HEK293 (cell line): ENCODE measurements at regions not wholly inside any gene's neighbourhood (a gene's known extent, or its start where the extent isn't known, plus 50 kb on each side); places are given as distances from the start of the nearest gene placed in this dataset.

ENCODE experiments used
- CTCF ChIA-PET: fragments of 350-600 bp; formaldehyde crosslinking; extraction: SDS; loops from one replicate; lab custom pipeline; 2021; ENCODE audit warnings: antibody characterized with exemption; lab: Yijun Ruan, JAX
- POLR2A ChIA-PET: fragments of 300-600 bp; formaldehyde crosslinking; extraction: SDS; loops from one replicate; lab custom pipeline; 2020; ENCODE audit warnings: antibody characterized with exemption, inconsistent platforms; lab: Yijun Ruan, JAX
- H3K27ac ChIP-seq: fragments of 200-500 bp; sonication (Bioruptor generic); 2 replicates; pipeline ENCODE4 v1.5.1; 2014; ENCODE audit warnings: low read depth, low read length, control low read depth, inconsistent platforms; ENCODE audit errors: extremely low read depth
- H3K36me3 ChIP-seq, 2 experiments: fragments of 200-500 bp in 1 of 2; sonication (Bioruptor generic) in 1 of 2; 1 replicate in 1 of 2; 2 replicates in 1 of 2; pipeline ENCODE4 v1.5.1; 2014 to 2017; ENCODE audit warnings: inconsistent platforms in 2 of 2, low read length in 2 of 2; ENCODE audit not compliant: control insufficient read depth in 2 of 2, insufficient read depth in 1 of 2
- H3K4me1 ChIP-seq: fragments of 200-500 bp; sonication (Bioruptor generic); 2 replicates; pipeline ENCODE4 v1.5.1; 2014; ENCODE audit warnings: mild to moderate bottlenecking, low read length, inconsistent platforms; ENCODE audit not compliant: control insufficient read depth, insufficient read depth
- H3K4me3 ChIP-seq: 2 replicates; pipeline ENCODE4 v1.5.1; 2011; ENCODE audit warnings: low read depth, mild to moderate bottlenecking, control low read depth, low read length, moderate library complexity
- H3K9me3 ChIP-seq: fragments of 200-500 bp; sonication (Bioruptor generic); 2 replicates; pipeline ENCODE4 v1.5.1; 2014; ENCODE audit warnings: low read depth, low read length, inconsistent platforms; ENCODE audit not compliant: control insufficient read depth, insufficient read depth
- AEBP2 ChIP-seq: fragments of 450-650 bp; formaldehyde crosslinking; IDR thresholded peaks from 2 replicates; pipeline ENCODE4 v1.5.1; 2016; ENCODE audit warnings: missing biosample characterization, missing genetic modification characterization, borderline replicate concordance
- BCL11A ChIP-seq: fragments of 450-650 bp; formaldehyde crosslinking; IDR thresholded peaks from 2 replicates; pipeline ENCODE4 v1.5.1; 2016; ENCODE audit warnings: low read depth, missing biosample characterization, missing genetic modification characterization
- KLF7 ChIP-seq: fragments of 450-650 bp; formaldehyde crosslinking; IDR thresholded peaks from 2 replicates; pipeline ENCODE4 v1.5.1; 2016; ENCODE audit warnings: missing biosample characterization, missing genetic modification characterization, borderline replicate concordance
- PRDM6 ChIP-seq: fragments of 450-650 bp; formaldehyde crosslinking; IDR thresholded peaks from 2 replicates; pipeline ENCODE4 v1.5.1; 2017; ENCODE audit warnings: missing biosample characterization, missing genetic modification characterization
- SETDB1 ChIP-seq: IDR thresholded peaks from one replicate; pipeline ENCODE4 v1.6.1; 2017; ENCODE audit warnings: mild to moderate bottlenecking, low read length, moderate library complexity, mixed read lengths; ENCODE audit not compliant: insufficient read length
- TRIM28 ChIP-seq: IDR thresholded peaks from 2 replicates; pipeline ENCODE4 v1.6.1; 2011; ENCODE audit warnings: low read length, control low read depth, borderline replicate concordance
- WT1 ChIP-seq: fragments of 450-650 bp; formaldehyde crosslinking; IDR thresholded peaks from 2 replicates; pipeline ENCODE4 v1.5.1; 2016; ENCODE audit warnings: missing biosample characterization, missing genetic modification characterization
- ZBTB11 ChIP-seq: fragments of 450-650 bp; formaldehyde crosslinking; conservative IDR thresholded peaks from 2 replicates; pipeline ENCODE4 v1.5.1; 2016; ENCODE audit warnings: low read depth, missing biosample characterization, missing genetic modification characterization
- ZBTB17 ChIP-seq: fragments of 450-650 bp; formaldehyde crosslinking; IDR thresholded peaks from 2 replicates; pipeline ENCODE4 v1.5.1; 2016; ENCODE audit warnings: missing biosample characterization, missing genetic modification characterization
- ZBTB21 ChIP-seq: fragments of 450-650 bp; formaldehyde crosslinking; IDR thresholded peaks from 2 replicates; pipeline ENCODE4 v1.5.1; 2017; ENCODE audit warnings: missing biosample characterization, missing genetic modification characterization
- ZNF10 ChIP-seq: fragments of 450-650 bp; formaldehyde crosslinking; IDR thresholded peaks from 2 replicates; pipeline ENCODE4 v1.5.1; 2017; ENCODE audit warnings: missing biosample characterization, missing genetic modification characterization
- ZNF132 ChIP-seq: fragments of 450-650 bp; formaldehyde crosslinking; IDR thresholded peaks from 2 replicates; pipeline ENCODE4 v1.5.1; 2017; ENCODE audit warnings: missing biosample characterization, missing genetic modification characterization, borderline replicate concordance
- ZNF169 ChIP-seq: fragments of 450-650 bp; formaldehyde crosslinking; IDR thresholded peaks from 2 replicates; pipeline ENCODE4 v1.5.1; 2016; ENCODE audit warnings: missing biosample characterization, missing genetic modification characterization
- ZNF280D ChIP-seq: fragments of 450-650 bp; formaldehyde crosslinking; IDR thresholded peaks from 2 replicates; pipeline ENCODE4 v1.5.1; 2016; ENCODE audit warnings: missing biosample characterization, missing genetic modification characterization
- ZNF513 ChIP-seq: fragments of 450-650 bp; IDR thresholded peaks from 2 replicates; pipeline ENCODE4 v1.5.1; 2018; ENCODE audit warnings: missing biosample characterization, missing genetic modification characterization
- ZNF571 ChIP-seq: fragments of 450-650 bp; formaldehyde crosslinking; IDR thresholded peaks from 2 replicates; pipeline ENCODE4 v1.5.0; 2017; ENCODE audit warnings: missing biosample characterization, missing genetic modification characterization
- ZNF664 ChIP-seq: fragments of 450-650 bp; formaldehyde crosslinking; IDR thresholded peaks from 2 replicates; pipeline ENCODE4 v1.5.1; 2016; ENCODE audit warnings: missing biosample characterization, missing genetic modification characterization
- ZNF692 ChIP-seq: fragments of 450-650 bp; formaldehyde crosslinking; IDR thresholded peaks from 2 replicates; pipeline ENCODE4 v1.5.1; 2016; ENCODE audit warnings: missing biosample characterization, missing genetic modification characterization
- ZNF704 ChIP-seq: fragments of 450-650 bp; formaldehyde crosslinking; IDR thresholded peaks from 2 replicates; pipeline ENCODE4 v1.5.1; 2016; ENCODE audit warnings: missing biosample characterization, missing genetic modification characterization

GRCh38 chr10:10803278-10803677 is 214.4 kb upstream of the CELF2 start (continued):
- TF ChIP-seq PRDM6 (tag by site-specific recombination): no peak
- no peak for TF ChIP-seq ZNF169 (tag by site-specific recombination)
- no peak for TF ChIP-seq TRIM28

GRCh38 chr10:10804061-10804460 is 213.6 kb upstream of the CELF2 start:
- POLR2A ChIA-PET: no interaction called here
- CTCF ChIA-PET: no interaction called here
- H3K9me3 ChIP-seq: no peaks in the 10 kb centered on the region
- H3K27ac ChIP-seq: no peak overlapping the region
- no peaks in the 10 kb centered on the region for H3K36me3 ChIP-seq
- TF ChIP-seq ZBTB17 (tag by site-specific recombination) (no peak), ZBTB21 (tag by site-specific recombination) (no peak), ZBTB11 (no peak), ZNF664 (tag by site-specific recombination) (no peak), KLF7 (tag by site-specific recombination) (no peak), WT1 (tag by site-specific recombination) (no peak), ZNF571 (tag by site-specific recombination) (no peak), ZNF10 (tag by site-specific recombination) (no peak), ZNF513 (no peak), ZNF132 (tag by site-specific recombination) (no peak), SETDB1 (no peak), BCL11A (tag by site-specific recombination) (no peak)
- no peak overlapping the region for H3K4me3 ChIP-seq
- no peaks in the 10 kb centered on the region for H3K4me1 ChIP-seq

GRCh38 chr10:10804998-10805740 is 212.5 kb upstream of the CELF2 start:
- no peaks in the 10 kb centered on the region for H3K4me1 ChIP-seq
- H3K9me3 ChIP-seq: no peaks in the 10 kb centered on the region
- no peak overlapping the region for H3K4me3 ChIP-seq
- H3K27ac ChIP-seq: peak overlapping the region; percentile 18; the same call in 1 of the 2 replicates
- ChIA-PET CTCF (interaction anchor here (1.2 kb wide), 1 partner anchor 12 kb away, joined by 5 read pairs; no protein-coding TSS in a partner anchor), POLR2A (no interaction called here)
- H3K36me3 ChIP-seq: no peaks in the 10 kb centered on the region
- no peak for TF ChIP-seq ZNF704 (tag by site-specific recombination)
- TF ChIP-seq ZNF280D: no peak
- no peak for TF ChIP-seq AEBP2 (tag by site-specific recombination)
- no peak for TF ChIP-seq ZNF692 (tag by site-specific recombination)
